ENCODE measurements at regions not wholly inside any gene's neighbourhood (a gene's known extent, or its start where the extent isn't known, plus 50 kb on each side); places are given as distances from the start of the nearest gene placed in this dataset.

- CTCF ChIA-PET, result no interaction called here
- dilution Hi-C loops (cut with MboI; ENCODE audit: extremely low pct_ligation_motif_present, low sequenced_read_pairs), result no loop called here
These were observed 142.0 kb upstream of the RORB start for GRCh38 chr9:74355107-74355506.

More at GRCh38 chr9:74355107-74355506, 142.0 kb upstream of the RORB start:
- Histone ChIP-seq H3K4me1 (ENCODE audit: control insufficient read depth, extremely low read depth, insufficient read depth, low read length) (no peaks in the 10 kb centered on the region), H3K27ac (ENCODE audit: insufficient read depth, low read depth, low read length) (no peak overlapping the region), H3K36me3 (ENCODE audit: control insufficient read depth in 2 of 2, extremely low read depth in 1 of 2, insufficient read depth in 2 of 2, low read length in 2 of 2) (no peaks in the 10 kb centered on the region), H3K27me3 (ENCODE audit: control insufficient read depth in 2 of 2, insufficient read depth in 2 of 2, low read length in 2 of 2) (no peaks in the 10 kb centered on the region), H3K9me1 (replicated peaks; ENCODE audit: control insufficient read depth, extremely low read depth, insufficient read depth, low read length) (no peaks in the 10 kb centered on the region), H3K9ac (replicated peaks; ENCODE audit: extremely low read depth, insufficient read depth, low read length) (no peak overlapping the region), H4K20me1 (replicated peaks; ENCODE audit: control insufficient read depth, extremely low read depth, insufficient read depth, low read length) (no peaks in the 10 kb centered on the region), H3K9me3 (replicated peaks; ENCODE audit: control insufficient read depth, insufficient read depth, low read length) (peaks cover 3% of the 10 kb centered on the region), H2AFZ (ENCODE audit: low read depth, low read length) (no peak overlapping the region), H3K79me2 (ENCODE audit: control insufficient read depth, insufficient read depth, low read length) (no peaks in the 10 kb centered on the region), H3K4me3 (replicated peaks in 1 of 3; ENCODE audit: insufficient read depth in 1 of 3, low read depth in 1 of 3, low read length in 3 of 3) (no peak overlapping the region), H3K4me2 (ENCODE audit: insufficient read depth, low read length) (no peak overlapping the region)
- no peak for DNase-seq (ENCODE audit: low read depth, low spot score)
- intact Hi-C loops (cut with micrococcal nuclease), result no loop called here
- TF ChIP-seq, protein P1, sequence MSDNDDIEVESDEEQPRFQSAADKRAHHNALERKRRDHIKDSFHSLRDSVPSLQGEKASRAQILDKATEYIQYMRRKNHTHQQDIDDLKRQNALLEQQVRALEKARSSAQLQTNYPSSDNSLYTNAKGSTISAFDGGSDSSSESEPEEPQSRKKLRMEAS (IDR thresholded peaks at IDR 0.05; ENCODE audit: insufficient read depth, insufficient read length), result no peak
- TF ChIP-seq JUN (IDR thresholded peaks at IDR 0.05; ENCODE audit: borderline replicate concordance, insufficient read depth, insufficient read length, low read depth) (no peak), FOS (IDR thresholded peaks at IDR 0.05; ENCODE audit: borderline replicate concordance, insufficient read depth, low read length) (no peak), EZH2 (IDR thresholded peaks at IDR 0.05; ENCODE audit: borderline replicate concordance, low read depth, low read length, severe bottlenecking) (no peak), POLR2AphosphoS5 (IDR thresholded peaks at IDR 0.05; ENCODE audit: insufficient read depth, low read depth, low read length) (no peak), GATA2 (IDR thresholded peaks at IDR 0.05; ENCODE audit: insufficient read depth, insufficient read length, low read depth, low read length) (no peak), POLR2A (IDR thresholded peaks at IDR 0.05; ENCODE audit: low read depth, low read length) (no peak), MYC (IDR thresholded peaks at IDR 0.05; ENCODE audit: low read depth, low read length) (no peak)
- TF ChIP-seq, protein P2, sequence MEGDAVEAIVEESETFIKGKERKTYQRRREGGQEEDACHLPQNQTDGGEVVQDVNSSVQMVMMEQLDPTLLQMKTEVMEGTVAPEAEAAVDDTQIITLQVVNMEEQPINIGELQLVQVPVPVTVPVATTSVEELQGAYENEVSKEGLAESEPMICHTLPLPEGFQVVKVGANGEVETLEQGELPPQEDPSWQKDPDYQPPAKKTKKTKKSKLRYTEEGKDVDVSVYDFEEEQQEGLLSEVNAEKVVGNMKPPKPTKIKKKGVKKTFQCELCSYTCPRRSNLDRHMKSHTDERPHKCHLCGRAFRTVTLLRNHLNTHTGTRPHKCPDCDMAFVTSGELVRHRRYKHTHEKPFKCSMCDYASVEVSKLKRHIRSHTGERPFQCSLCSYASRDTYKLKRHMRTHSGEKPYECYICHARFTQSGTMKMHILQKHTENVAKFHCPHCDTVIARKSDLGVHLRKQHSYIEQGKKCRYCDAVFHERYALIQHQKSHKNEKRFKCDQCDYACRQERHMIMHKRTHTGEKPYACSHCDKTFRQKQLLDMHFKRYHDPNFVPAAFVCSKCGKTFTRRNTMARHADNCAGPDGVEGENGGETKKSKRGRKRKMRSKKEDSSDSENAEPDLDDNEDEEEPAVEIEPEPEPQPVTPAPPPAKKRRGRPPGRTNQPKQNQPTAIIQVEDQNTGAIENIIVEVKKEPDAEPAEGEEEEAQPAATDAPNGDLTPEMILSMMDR (IDR thresholded peaks at IDR 0.05; ENCODE audit: extremely low read depth in 1 of 2, insufficient read depth in 1 of 2, low read depth in 1 of 2, low read length in 2 of 2), result no peak
- POLR2A ChIA-PET, result no interaction called here
- no TSS peak for BruUV-seq (replicated peaks)
- FAIRE-seq, result no peak

Data from endothelial cell of umbilical vein (primary cell).